Transverse colon (tissue), 4 donors: ENCODE measurements at regions not wholly inside any gene's neighbourhood (a gene's known extent, or its start where the extent isn't known, plus 50 kb on each side); places are given as distances from the start of the nearest gene placed in this dataset.

Source experiments
- CTCF ChIP-seq, 5 experiments: fragments of 200-600 bp in 3 of 5; fragments of 450-650 bp in 2 of 5; sonication (generic) in 3 of 5; IDR thresholded peaks; 1 replicate in 2 of 5; 2 replicates in 3 of 5; pipeline ENCODE4 v1.5.1; 2016 to 2017; ENCODE audit warnings: antibody characterized with exemption in 5 of 5, inconsistent platforms in 3 of 5, mild to moderate bottlenecking in 2 of 5, moderate library complexity in 1 of 5
- POLR2A ChIP-seq: fragments of 450-650 bp; IDR thresholded peaks from one replicate; pipeline ENCODE4 v1.6.1; 2016; ENCODE audit warnings: antibody characterized with exemption, mild to moderate bottlenecking, moderate library complexity
- POLR2AphosphoS5 ChIP-seq, 3 donors: sonication (generic); formaldehyde crosslinking; IDR thresholded peaks; one replicate each; pipeline ENCODE4 v1.6.1; 2016; ENCODE audit warnings: antibody characterized with exemption in 3 of 3

DNA sequence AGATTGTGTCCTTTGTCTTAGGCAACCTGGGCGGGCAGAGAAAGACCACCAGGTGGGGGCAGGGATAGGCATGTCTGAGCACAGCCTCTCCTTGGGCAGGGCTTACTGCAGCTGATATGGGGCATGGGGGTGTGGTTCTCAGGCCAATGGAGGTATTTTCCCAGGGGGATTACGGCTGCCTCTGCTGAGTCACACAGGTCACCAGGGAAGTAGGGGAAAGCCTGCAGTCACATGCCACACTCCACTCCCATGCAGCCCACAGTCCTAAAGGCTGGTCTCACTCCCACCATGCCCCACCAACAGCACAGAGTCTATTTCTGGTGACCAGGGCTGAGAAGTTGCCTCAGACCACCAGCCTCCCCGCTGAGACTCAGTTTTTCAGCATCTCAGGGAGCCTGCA is 466.4 kb downstream of the DIPK2A start:
- no peak for TF ChIP-seq CTCF (IDR thresholded peaks at IDR 0.05)
- no peak for TF ChIP-seq POLR2AphosphoS5 (IDR thresholded peaks at IDR 0.05)
- no peak for TF ChIP-seq POLR2A
